Astrocyte (in vitro differentiated cells and primary cell): ENCODE measurements at regions not wholly inside any gene's neighbourhood (a gene's known extent, or its start where the extent isn't known, plus 50 kb on each side); places are given as distances from the start of the nearest gene placed in this dataset.

Experiments used
- EZH2 ChIP-seq: IDR thresholded peaks from 2 replicates; pipeline ENCODE4 v1.6.1; 2012; ENCODE audit warnings: mild to moderate bottlenecking, low read length, inconsistent platforms; ENCODE audit not compliant: insufficient read depth
- TF ChIP-seq, protein P1 (sequence below): IDR thresholded peaks from 2 replicates; pipeline ENCODE4 v1.5.1; 2011; ENCODE audit warnings: low read depth, mild to moderate bottlenecking, inconsistent platforms, low read length, moderate library complexity; ENCODE audit not compliant: insufficient read depth

DNA sequence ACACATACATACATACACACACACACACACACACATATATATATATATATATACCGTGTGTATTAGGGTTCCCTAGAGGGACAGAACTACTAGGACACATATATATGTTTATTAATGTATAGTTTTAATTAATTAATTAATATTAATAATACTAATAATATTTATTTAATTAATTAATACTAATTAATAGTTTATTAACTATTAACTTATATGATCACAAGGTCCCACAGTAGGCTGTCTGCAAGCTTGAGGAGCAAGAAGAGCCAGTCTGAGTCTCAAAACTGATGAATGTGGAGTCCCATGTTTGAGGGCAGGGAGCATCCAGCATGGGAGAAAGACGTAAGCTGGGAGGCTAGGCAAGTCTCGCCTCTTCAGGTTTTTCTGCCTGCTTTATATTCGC is 398.0 kb upstream of the KIF2A start:
- TF ChIP-seq, protein P1, sequence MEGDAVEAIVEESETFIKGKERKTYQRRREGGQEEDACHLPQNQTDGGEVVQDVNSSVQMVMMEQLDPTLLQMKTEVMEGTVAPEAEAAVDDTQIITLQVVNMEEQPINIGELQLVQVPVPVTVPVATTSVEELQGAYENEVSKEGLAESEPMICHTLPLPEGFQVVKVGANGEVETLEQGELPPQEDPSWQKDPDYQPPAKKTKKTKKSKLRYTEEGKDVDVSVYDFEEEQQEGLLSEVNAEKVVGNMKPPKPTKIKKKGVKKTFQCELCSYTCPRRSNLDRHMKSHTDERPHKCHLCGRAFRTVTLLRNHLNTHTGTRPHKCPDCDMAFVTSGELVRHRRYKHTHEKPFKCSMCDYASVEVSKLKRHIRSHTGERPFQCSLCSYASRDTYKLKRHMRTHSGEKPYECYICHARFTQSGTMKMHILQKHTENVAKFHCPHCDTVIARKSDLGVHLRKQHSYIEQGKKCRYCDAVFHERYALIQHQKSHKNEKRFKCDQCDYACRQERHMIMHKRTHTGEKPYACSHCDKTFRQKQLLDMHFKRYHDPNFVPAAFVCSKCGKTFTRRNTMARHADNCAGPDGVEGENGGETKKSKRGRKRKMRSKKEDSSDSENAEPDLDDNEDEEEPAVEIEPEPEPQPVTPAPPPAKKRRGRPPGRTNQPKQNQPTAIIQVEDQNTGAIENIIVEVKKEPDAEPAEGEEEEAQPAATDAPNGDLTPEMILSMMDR, result no peak
- TF ChIP-seq EZH2, result no peak
